A549 (cell line): ENCODE measurements at regions not wholly inside any gene's neighbourhood (a gene's known extent, or its start where the extent isn't known, plus 50 kb on each side); places are given as distances from the start of the nearest gene placed in this dataset.

ENCODE experiments used
- BHLHE40 ChIP-seq: IDR thresholded peaks from 2 replicates; pipeline ENCODE4 v1.6.1; 2012; ENCODE audit warnings: low read depth, low read length, inconsistent platforms
- CEBPB ChIP-seq, 2 experiments: fragments of >200 bp in 1 of 2; sonication (Bioruptor Twin) in 1 of 2; formaldehyde crosslinking in 1 of 2; IDR thresholded peaks; 2 replicates each; pipeline ENCODE4 v1.6.1; 2012 to 2016
- NR3C1 ChIP-seq: fragments of >200 bp; sonication (Bioruptor Twin); formaldehyde crosslinking; IDR thresholded peaks from 3 replicates; pipeline ENCODE4 v1.6.1; 2017
- POLR2A ChIP-seq: IDR thresholded peaks from 2 replicates; pipeline ENCODE4 v1.6.1; 2012; ENCODE audit warnings: mild to moderate bottlenecking, low read length
- SREBF2 ChIP-seq: fragments of 450-650 bp; IDR thresholded peaks from 2 replicates; pipeline ENCODE4 v1.6.1; 2014; ENCODE audit warnings: mild to moderate bottlenecking, moderate library complexity
- TF ChIP-seq, protein P1 (sequence below): fragments of 450-650 bp; IDR thresholded peaks from 2 replicates; pipeline ENCODE4 v1.6.1; 2014; ENCODE audit warnings: antibody characterized with exemption
- TF ChIP-seq, protein P2 (sequence below): fragments of >200 bp; sonication (Bioruptor Twin); formaldehyde crosslinking; IDR thresholded peaks from 3 replicates; pipeline ENCODE4 v1.5.1; 2016

DNA sequence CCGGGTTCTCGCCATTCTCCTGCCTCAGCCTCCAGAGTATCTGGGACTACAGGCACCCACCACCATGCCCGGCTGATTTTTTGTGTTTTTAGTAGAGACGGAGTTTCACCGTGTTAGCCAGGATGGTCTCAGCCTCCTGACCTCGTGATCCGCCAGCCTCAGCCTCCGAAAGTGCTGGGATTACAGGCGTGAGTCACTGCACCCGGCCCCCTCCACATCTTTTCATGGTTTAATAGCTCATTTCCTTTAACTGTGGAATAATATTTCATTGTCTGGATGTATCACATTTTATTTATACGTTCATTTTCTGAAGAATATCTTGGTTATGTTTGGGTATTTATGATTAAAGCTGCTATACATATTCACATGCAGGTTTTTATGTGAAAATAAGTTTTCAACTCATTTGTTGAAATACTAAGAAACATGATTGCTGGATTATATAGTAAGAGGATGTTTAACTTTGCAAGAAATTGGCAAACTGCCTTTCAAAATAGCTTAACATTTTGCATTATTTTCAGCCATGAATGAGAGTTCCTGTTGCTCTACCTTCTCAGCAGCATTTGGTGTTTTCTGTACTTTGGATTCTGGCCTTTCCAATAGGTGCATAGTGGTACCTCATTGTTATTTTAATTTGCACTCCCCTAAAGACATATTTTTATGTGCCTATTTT lies 591.9 kb downstream of the TECRL start:
- no peak for TF ChIP-seq BHLHE40
- no peak for TF ChIP-seq SREBF2
- TF ChIP-seq, protein P1, sequence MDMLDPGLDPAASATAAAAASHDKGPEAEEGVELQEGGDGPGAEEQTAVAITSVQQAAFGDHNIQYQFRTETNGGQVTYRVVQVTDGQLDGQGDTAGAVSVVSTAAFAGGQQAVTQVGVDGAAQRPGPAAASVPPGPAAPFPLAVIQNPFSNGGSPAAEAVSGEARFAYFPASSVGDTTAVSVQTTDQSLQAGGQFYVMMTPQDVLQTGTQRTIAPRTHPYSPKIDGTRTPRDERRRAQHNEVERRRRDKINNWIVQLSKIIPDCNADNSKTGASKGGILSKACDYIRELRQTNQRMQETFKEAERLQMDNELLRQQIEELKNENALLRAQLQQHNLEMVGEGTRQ = no peak
- no peak for TF ChIP-seq POLR2A
- TF ChIP-seq, protein P2, sequence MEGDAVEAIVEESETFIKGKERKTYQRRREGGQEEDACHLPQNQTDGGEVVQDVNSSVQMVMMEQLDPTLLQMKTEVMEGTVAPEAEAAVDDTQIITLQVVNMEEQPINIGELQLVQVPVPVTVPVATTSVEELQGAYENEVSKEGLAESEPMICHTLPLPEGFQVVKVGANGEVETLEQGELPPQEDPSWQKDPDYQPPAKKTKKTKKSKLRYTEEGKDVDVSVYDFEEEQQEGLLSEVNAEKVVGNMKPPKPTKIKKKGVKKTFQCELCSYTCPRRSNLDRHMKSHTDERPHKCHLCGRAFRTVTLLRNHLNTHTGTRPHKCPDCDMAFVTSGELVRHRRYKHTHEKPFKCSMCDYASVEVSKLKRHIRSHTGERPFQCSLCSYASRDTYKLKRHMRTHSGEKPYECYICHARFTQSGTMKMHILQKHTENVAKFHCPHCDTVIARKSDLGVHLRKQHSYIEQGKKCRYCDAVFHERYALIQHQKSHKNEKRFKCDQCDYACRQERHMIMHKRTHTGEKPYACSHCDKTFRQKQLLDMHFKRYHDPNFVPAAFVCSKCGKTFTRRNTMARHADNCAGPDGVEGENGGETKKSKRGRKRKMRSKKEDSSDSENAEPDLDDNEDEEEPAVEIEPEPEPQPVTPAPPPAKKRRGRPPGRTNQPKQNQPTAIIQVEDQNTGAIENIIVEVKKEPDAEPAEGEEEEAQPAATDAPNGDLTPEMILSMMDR = no peak
- TF ChIP-seq CEBPB (IDR thresholded peaks at IDR 0.05) = no peak
- no peak for TF ChIP-seq NR3C1
